Ovary (tissue), 7 donors: ENCODE measurements at regions not wholly inside any gene's neighbourhood (a gene's known extent, or its start where the extent isn't known, plus 50 kb on each side); places are given as distances from the start of the nearest gene placed in this dataset.

Experiments used
- DNase-seq, 5 donors: peaks; one replicate each; pipeline ENCODE4 v3.0.0-alpha.2; 2019 to 2020
- H3K27ac ChIP-seq, 2 donors: fragments of 200-600 bp; one replicate each; pipeline versions ENCODE4 v1.5.1 to v1.8.0; 2019 to 2022
- H3K27me3 ChIP-seq: fragments of 200-600 bp; one replicate; pipeline ENCODE4 v1.8.0; 2022
- H3K36me3 ChIP-seq: fragments of 200-600 bp; sonication (generic); one replicate; pipeline ENCODE4 v1.5.1; 2019
- H3K4me1 ChIP-seq: one replicate; pipeline ENCODE4 v1.8.1; 2013; ENCODE audit warnings: mild to moderate bottlenecking, moderate library complexity; ENCODE audit not compliant: insufficient read depth
- H3K4me3 ChIP-seq: fragments of 200-600 bp; sonication (generic); one replicate; pipeline ENCODE4 v1.5.1; 2017
- H3K9me3 ChIP-seq, 2 donors: fragments of 200-600 bp in 1 of 2; sonication (generic) in 1 of 2; one replicate each; pipeline versions ENCODE4 v1.5.1 to v1.8.1; 2013 to 2019; ENCODE audit warnings: mild to moderate bottlenecking in 1 of 2, moderate library complexity in 1 of 2
- CTCF ChIP-seq, 3 donors: fragments of 450-650 bp in 2 of 3; fragments of 200-600 bp in 1 of 3; IDR thresholded peaks; one replicate each; pipeline versions ENCODE4 v1.5.1 to v1.8.0; 2016 to 2022; ENCODE audit warnings: antibody characterized with exemption in 3 of 3, mild to moderate bottlenecking in 1 of 3
- EP300 ChIP-seq: sonication (generic); formaldehyde crosslinking; IDR thresholded peaks from one replicate; pipeline ENCODE4 v1.6.1; 2017; ENCODE audit warnings: antibody characterized with exemption
- POLR2A ChIP-seq: fragments of 450-650 bp; IDR thresholded peaks from one replicate; pipeline ENCODE4 v1.6.1; 2017; ENCODE audit warnings: antibody characterized with exemption, mild to moderate bottlenecking, moderate library complexity
- WGBS, 3 donors: extraction: QIAGEN DNeasy Blood & Tissue Kit in 1 of 3; methylation state at CpG; one replicate each; pipeline versions ENCODE4 v1.1.5 to v1.1.7; 2013 to 2017; 5-methylcytosine and 5-hydroxymethylcytosine counted together
- intact Hi-C, 4 donors: fragments of 100-400 bp; cut with DNase I; formaldehyde crosslinking; loops; one replicate each; pipeline versions ENCODE4 v1.11.0 to v1.15.1; 2022 to 2023
- donor health status: DM: no; HTN: no; CAD: no; lungs with moderate emphysema.
- donor health status: DM: no; HTN: no; CAD: no.
- donor health status: Bipolar disorder and iron deficiency.
- donor health status: DM: no; HTN: no; CAD: no.
- donor health status: DM: yes; HTN: yes; CAD: no.

- DNase-seq, result no peak
- no peaks in the 10 kb centered on the region for H3K36me3 ChIP-seq
- no peak overlapping the region for H3K27ac ChIP-seq
- no peaks in the 10 kb centered on the region for H3K4me1 ChIP-seq
- no peaks in the 10 kb centered on the region for H3K27me3 ChIP-seq
- TF ChIP-seq EP300, result no peak
- no peak for TF ChIP-seq CTCF (IDR thresholded peaks at IDR 0.05)
- no peak for TF ChIP-seq POLR2A
- H3K4me3 ChIP-seq, result no peak overlapping the region
- intact Hi-C loops, result no loop called here
- no peaks in the 10 kb centered on the region for H3K9me3 ChIP-seq
These were observed 510.1 kb downstream of the PLA2G4A start for GRCh38 chr1:187338762-187339412.

GRCh38 chr1:187342495-187342894, 513.7 kb downstream of the PLA2G4A start:
- H3K4me1 ChIP-seq, result no peaks in the 10 kb centered on the region
- no peaks in the 10 kb centered on the region for H3K36me3 ChIP-seq
- H3K27me3 ChIP-seq, result no peaks in the 10 kb centered on the region
- H3K27ac ChIP-seq, result no peak overlapping the region
- intact Hi-C loops, result no loop called here
- no peaks in the 10 kb centered on the region for H3K9me3 ChIP-seq
- TF ChIP-seq EP300, result no peak
- no peak for TF ChIP-seq CTCF (IDR thresholded peaks at IDR 0.05)
- no peak for TF ChIP-seq POLR2A
- 74 to 79% (median 74%) methylated on average over 5 of the region's 5 CpGs for WGBS, 3 donors
- no peak overlapping the region for H3K4me3 ChIP-seq
- DNase-seq, result no peak

GRCh38 chr1:187374082-187374481, 545.3 kb downstream of the PLA2G4A start:
- intact Hi-C loops, result no loop called here
- no peak for DNase-seq
- Histone ChIP-seq H3K27ac (no peak overlapping the region), H3K9me3 (no peaks in the 10 kb centered on the region), H3K4me3 (no peak overlapping the region), H3K4me1 (no peaks in the 10 kb centered on the region), H3K36me3 (no peaks in the 10 kb centered on the region), H3K27me3 (no peaks in the 10 kb centered on the region)
- WGBS, 3 donors, result 54 to 62% (median 59%) methylated on average over 7 of the region's 7 CpGs
- TF ChIP-seq EP300 (no peak), POLR2A (no peak), CTCF (IDR thresholded peaks at IDR 0.05) (no peak)

GRCh38 chr1:187374742-187375141, 546.0 kb downstream of the PLA2G4A start:
- intact Hi-C loops, result no loop called here
- H3K4me3 ChIP-seq, result no peak overlapping the region
- 71 to 78% (median 73%) methylated on average over 1 of the region's 1 CpG for WGBS, 3 donors

More at GRCh38 chr1:187374742-187375141, 546.0 kb downstream of the PLA2G4A start:
- Histone ChIP-seq H3K9me3 (no peaks in the 10 kb centered on the region), H3K36me3 (no peaks in the 10 kb centered on the region), H3K4me1 (no peaks in the 10 kb centered on the region), H3K27me3 (no peaks in the 10 kb centered on the region), H3K27ac (no peak overlapping the region)
- TF ChIP-seq EP300 (no peak), CTCF (IDR thresholded peaks at IDR 0.05) (no peak), POLR2A (no peak)
- DNase-seq, result no peak
